GM21447 (cell line): ENCODE measurements at regions not wholly inside any gene's neighbourhood (a gene's known extent, or its start where the extent isn't known, plus 50 kb on each side); places are given as distances from the start of the nearest gene placed in this dataset.
"Not testable (repeated sequence)": the region's sequence is repeated elsewhere in the genome, so short reads cannot be mapped to it uniquely, and the experiment has no call there.

Experiments
- ATAC-seq: cut with Tn5 transposase; IDR thresholded peaks from one replicate; pipeline ENCODE4 v1.9.1; 2021; ENCODE audit not compliant: unreplicated experiment

DNA sequence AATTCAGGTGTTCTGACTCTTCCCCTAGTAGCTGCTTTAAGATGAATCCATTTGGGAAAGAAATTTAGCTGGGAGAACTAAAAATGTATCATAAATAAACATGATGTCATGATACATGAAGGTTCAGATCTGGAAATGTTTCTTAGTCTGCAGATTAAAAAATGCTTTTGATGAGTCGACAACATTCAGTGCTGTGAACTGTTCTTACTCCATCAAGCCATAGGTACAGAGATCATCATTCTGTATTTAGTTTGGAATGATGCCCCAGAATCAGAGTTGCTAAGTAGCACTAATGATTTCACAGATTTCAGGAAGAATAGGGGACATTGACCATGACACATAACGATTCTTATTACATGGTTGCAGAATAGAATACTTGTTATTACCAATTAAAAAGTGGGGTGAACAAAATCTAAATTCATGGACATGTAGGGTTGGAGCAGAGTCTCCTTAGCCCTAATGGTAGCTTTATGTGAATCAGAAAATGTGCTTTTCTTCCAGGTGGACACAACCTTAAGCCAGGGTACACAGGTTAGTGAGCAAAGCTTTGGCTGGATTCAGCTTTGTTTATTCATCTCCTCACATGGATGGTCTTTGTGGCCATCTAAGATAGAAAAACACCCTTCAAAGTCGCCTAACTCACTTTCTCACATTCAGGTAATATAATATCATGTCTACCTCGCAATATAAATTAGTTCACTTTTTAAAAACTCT, 205.4 kb upstream of the SEL1L start:
- no peak for ATAC-seq

DNA sequence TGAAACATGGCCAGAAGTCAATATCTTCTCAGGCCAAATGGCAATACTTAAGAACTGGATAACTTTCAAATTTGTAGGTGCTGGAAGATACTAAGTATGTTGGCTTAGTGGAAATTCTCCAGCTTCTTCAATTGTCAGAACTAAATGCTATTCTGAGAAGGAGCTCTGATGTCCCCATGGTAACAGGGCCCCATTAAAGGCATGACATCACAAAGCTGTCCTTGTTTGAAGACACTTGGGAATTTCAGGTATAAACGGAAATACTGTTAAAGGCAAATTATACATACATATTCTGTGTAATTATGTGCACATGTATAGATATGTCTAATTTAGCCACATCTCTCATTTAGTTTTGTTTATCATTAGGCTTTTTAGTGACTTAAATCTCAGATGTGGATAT, 210.0 kb upstream of the SEL1L start:
- no peak for ATAC-seq

DNA sequence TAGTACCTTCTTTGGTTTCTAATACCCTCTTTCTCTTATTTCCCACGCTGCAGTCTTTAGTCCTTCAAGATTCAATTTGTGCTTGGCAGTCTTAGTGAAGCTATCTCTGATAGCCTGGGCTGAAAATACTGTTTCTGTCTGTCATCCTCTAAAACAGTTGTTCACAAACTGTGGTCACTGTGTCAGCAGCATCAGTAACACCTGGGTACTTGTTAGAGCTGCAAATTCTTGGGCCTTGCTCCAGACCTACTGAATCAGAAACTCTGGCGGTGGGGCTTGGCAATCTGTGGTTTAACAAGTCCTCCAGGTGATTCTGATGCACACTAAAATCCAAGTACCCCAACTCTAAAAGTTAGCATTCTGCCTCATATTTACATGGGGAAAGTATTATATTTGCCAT, 217.5 kb upstream of the SEL1L start:
- ATAC-seq: no peak

DNA sequence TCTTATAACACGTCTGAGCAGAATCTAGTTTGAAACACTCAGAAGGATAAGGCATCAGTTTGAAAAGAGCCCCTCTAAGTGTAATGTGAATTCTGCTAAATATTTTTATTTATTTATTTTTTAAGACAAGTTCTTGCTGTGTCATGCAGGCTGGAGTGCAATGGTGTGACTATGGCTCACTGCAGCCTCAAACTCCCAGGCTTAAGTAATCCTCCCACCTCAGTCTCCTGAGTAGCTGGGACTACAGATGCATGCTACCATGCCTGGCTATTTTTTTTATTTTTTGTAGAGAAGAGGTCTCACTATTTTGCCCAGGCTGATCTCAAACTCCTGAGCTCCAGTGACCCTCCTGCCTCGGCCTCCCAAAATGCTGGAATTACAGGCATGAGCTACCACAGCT, 225.9 kb upstream of the SEL1L start:
- no peak for ATAC-seq

DNA sequence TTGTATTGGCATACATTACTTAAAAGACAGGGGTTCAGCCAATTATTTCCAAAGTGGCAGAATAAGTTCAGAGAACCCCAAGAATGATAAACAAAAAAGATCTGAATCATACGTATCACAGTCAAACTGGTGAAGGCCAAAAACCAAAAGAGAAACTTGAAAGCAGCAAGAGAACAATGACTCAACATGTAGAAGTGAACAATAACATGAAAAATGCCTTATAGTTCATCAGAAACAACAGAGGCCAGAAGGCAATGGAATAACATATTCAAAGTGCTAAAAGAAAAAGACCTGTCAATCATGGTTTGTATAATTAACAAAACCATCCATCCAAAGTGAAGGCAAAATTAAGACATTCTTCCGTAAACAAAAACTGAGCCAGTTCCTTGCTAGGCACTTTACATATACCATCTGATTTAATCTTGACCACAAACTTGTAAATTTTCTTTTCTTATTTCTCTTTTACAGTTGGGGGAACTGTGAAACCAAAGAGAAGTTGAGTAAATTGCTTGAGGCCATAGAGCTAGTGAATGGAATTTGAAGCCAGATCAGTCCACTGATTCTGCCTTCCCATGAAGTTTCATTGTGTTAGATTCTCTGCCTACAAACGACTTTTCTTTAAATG, 232.1 kb upstream of the SEL1L start:
- ATAC-seq: no peak

DNA sequence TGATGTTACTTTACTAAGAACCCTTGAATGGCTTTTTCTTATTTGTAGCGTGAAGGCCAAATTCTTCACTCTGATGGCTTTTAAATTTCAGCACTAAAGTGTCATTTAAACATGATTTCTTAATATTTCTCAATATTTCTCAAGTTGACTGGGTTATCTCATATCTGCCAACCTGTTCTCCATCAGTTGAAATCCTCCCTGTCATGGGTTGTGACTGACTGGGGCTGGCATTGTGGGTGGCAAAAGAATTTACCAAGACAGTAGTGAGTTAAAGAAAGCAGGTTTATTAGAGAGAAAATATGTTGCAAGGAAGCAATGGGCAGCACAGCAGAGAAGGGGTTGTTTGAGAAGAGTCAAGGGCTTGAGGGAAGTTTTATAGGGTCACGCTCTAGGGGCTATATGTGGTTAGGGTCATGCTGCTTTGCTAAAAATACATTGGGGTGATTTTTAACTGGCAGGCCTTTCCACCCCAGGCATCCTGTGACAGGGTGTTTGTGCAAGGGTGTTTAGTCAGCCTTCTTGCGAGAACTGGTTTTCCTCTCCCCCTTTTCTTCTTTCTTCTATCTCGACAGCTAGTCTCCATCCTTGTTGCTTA, 232.8 kb upstream of the SEL1L start:
- ATAC-seq: no peak

DNA sequence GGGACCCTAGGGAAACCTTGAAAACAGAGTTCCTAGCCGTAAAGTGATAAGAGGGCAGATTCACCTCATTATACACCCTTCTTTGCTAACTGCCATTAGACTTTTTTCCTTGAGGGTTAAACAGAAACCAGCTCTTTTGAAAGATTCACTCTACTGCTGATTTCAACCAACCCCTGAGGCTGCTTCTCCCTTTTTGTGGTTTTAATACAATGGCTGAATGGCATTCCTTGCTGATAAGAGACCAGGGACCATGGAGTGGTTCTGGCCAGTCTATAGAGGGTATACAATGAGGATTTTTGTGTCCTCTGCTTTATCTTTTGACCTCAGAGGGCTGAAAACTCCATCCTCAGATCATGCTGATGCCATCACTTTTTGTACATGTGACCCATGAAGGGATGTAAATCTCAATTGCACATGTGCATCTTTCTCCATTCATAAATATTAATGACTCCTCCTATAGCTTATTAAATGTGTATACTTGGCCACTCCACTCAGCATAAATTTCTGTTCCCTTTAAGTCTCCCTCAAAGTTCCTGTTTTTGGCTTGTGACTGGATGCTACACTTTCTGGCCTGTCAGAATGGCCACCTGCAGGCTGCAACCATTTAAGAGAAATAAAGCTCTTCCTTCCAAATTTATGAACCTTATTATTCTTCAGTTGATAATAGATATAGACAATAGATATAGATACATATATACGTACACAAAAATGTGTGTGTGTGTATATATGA, 233.8 kb upstream of the SEL1L start:
- ATAC-seq: no peak

DNA sequence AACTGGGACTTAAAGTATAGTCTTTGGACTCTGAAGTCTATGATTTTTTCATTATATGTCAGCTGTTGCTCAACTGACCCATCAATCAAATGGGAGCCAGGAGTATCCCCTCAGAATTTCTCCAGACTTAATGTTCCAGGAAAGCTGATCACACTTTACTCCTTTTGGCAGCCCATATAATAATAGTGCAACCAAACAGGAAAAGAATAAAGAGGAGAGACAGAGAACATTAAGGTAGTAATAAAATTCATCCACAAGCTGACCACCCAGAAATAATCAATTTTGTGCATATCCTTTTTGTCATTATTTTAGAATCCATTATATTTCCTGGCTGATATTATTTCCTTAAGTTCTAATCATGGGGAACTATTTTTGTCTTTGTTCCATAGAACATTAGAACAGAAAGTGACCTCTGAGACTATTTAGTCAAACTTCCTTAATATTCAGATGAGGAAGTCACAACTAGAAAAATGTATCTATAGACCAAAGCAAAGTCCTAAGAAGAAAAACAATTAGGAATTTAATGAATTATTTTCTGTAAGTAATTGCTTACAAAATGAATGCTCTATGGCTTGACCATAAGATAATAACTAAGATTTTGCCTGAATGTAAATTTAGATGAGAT, 238.1 kb upstream of the SEL1L start:
- no peak for ATAC-seq

DNA sequence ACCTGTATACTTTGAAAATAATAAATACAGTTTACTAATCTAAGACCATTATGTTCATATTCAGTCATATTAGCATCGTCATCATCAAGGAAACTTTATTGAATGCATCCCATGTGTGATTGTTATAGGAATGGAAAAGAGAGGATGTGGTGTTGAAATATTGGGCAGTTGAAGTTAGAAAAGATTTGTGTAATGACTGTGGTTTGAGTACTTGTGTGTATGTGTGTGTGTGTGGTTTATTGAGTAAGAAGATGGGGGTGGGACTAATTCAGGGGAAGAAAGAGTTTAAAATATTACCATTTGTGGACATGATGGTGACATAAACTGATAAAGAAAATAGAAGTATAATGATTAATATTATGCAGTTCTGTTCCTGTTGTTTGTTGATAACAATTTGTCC, 238.7 kb upstream of the SEL1L start:
- ATAC-seq: no peak

DNA sequence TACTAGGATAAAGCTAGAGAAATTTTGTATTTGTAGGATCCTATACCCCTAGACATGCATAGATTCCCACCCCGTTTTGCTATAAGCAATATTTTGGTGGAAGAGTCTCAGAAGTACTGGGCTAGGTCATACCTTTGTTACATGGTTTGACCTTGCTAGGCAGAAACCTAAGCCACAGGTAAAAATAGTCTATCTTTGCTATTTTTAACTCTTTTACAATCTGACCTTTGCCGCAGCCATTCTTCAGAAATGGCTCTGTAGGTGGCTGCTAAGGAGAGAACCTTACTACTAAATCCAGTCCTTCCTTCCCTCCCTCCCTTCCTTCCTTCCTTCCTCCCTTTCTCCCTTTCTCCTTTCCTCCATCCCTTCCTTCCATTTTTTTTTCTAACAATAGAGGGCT, 242.9 kb upstream of the SEL1L start:
- ATAC-seq: no peak

DNA sequence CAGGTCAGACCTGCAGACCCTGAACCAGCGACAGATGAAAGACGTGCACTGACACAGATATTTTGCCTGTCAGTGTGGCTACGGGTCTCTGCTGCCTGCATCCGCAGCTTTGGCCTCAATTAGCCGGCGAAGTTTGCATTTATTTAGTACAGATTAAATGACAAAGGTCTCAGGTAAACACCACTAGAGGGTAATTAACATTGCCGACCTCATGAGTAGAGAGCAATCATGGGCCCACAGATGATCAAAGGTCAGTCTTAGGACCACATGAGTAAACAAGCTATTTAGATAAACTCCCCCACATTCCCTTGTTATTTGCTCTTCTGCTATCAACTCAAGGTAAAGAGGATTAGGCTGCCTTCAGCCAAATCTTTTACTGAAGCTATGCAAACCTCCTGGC, 248.1 kb upstream of the SEL1L start:
- not testable (repeated sequence) for ATAC-seq

DNA sequence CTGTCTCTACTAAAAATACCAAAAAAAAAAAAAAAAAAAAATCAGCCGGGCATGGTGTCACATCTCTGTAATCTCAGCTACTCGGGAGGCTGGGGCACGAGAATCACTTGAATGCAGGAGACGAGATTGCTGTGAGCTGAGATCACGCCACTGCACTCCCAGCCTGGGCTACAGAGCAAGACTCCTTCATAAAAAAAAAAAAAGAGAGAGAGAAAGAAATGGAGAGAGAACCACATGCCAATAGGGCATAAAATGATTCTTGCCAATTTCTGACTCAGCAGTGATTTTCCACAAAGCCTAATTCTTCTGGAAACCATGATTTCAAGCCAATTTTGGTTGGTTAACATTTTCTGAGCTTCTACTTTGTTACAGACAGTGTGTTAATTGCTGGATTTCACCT, 250.4 kb upstream of the SEL1L start:
- ATAC-seq: no peak

DNA sequence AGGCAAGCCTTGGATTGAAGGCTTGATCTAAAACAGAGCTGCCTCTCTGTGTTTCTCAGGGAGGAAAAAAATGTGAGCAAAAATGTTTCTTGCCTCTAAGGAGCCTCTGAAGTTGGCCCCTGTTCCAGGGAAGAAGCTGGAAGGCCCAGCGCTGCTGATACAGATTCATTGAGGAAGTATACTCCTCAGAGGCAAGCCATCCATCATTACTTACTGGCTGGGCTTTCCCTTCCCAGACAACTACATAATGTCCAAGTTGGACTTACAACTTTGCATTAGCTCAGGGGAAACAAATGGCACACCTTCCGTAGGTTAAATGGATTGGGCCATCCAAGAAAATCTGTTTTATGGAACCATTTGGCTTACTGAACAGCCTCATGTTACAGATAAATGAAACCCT, 263.7 kb upstream of the SEL1L start:
- ATAC-seq: no peak

DNA sequence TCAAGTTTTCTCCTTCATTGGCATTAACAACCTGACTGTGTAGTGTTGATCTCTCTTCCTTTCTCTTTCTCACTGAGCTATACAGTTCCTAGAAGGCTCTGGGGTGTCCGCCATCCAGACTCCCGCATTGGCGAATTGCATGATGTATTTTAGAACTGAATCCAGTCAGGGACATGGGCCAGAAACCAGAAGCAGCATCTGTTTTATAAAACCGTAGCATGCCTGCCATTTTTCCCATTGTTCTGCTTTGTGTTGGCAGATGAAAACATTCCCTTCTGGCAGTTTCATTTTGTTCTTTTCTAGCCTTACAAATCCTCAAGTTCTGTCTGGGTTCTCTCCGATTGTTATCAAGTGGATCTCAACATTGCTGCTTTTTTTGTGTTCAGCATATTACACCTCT, 268.3 kb upstream of the SEL1L start:
- ATAC-seq: no peak

DNA sequence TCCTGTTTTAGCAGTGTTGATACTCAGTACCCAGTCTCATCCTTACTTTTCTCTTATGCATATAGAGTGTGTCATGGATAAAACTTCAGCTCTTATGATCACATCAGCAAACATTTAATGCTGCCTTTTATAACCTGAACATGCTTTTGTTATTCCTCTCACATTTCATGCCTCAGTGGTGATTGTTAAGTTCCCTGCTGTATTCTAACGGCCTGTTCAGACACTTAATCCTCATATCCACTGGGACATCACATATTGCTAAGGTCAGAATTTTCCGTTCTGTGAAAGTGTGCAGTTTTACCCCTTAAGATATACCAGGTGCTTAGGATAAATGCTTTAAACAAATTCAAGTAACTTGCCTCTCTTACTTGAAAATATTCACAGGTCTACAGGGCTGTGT, 268.7 kb upstream of the SEL1L start:
- no peak for ATAC-seq

DNA sequence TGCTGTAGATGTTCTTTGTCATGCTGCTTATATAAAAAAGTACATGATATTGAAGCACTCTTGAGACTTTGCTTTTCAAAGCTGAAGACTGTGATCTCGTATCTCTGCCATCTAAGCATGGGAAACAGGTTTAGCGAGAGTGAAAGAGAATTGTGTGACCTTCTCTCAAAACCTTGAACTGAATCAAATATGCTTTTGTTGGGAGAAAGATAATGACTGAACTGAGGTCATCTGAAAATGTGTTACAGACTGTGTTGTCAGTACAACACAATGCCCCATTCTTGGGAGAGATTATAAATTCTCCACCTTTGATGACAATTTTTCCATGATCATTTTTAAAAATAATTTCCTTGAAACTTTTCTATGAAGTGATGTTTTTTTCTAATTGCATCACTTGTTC, 272.1 kb upstream of the SEL1L start:
- no peak for ATAC-seq

DNA sequence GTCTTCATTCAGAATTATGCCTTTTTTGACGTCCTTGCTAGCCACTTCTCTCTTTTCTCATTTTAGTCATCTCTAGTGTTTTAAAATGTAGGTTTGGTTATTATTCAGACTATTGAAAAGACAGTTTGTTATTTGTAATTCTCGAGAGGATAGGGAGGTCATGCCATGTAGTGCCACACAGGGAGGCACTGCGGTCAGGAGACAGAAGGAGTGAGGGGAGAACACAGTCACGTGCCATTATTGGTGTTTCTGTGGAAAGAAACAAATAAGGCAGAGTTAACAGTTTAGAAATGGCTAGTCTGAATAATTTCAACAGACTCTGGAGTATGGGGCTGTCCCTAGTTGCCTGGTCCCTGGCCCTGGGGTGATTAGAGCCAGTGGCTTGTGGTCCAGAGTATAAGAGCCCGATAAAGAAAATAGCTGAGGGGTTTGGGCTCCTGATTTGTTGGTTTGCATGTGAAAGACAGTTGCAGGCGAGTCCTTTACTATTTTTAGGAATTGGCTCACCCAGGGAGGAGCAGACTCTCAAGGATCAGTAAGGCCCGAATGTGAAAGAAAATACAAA, 278.1 kb upstream of the SEL1L start:
- ATAC-seq: no peak

DNA sequence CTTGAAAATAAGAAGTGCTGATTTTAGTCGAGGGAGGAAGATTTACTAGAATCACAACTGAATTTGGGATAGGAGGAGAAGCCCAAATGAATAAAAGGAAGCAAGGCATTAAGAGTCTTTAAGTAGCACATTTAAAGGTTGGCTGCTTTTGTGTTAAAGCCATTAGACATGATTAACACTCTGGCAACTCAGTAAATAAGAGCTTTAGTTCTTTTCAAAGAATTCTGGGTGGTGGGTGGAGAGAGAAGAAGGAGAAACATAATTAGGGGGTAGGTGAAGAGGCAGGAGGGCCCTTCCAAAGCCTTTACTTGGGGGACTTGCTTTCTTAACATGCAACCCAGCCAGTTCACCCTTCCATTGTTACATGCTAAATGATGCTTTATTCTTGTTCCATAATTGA, 284.6 kb upstream of the SEL1L start:
- no peak for ATAC-seq

DNA sequence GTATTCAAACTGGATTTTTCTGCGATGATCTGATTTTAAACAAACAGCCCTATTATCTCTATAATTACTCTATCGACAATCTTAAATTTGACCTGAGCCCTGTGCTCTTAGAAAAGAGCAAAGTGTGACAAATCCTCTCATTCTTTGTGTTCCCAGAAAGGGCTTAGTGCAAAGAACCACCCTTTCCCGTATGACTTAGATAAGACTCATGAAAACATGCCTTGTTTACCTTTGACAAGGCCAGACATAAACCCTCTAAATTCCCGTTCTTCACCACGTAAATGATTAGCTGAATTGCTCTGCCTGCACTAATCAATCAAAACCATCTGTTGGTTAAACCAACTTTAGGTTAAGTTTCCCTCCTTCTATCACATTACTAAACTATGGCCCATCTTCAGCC, 285.7 kb upstream of the SEL1L start:
- no peak for ATAC-seq

DNA sequence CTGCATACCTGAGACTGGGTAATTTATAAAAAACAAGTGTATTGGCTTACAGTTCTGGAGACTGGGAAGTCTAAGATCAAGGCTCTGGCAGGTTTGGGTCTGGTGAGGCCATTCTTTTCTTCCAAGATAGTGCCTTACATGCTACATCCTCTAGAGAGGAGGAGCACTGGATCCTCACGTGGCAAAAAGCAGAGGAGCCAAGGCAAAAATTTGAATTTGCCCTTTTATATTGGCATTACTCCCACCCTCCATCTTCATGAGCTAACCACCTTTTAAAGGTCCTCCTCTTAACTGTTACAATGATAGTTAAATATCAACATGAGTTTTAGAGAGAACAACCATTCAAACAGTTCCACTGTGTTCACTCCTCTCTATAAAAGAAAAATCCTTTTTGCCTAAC, 286.3 kb upstream of the SEL1L start:
- ATAC-seq: no peak

DNA sequence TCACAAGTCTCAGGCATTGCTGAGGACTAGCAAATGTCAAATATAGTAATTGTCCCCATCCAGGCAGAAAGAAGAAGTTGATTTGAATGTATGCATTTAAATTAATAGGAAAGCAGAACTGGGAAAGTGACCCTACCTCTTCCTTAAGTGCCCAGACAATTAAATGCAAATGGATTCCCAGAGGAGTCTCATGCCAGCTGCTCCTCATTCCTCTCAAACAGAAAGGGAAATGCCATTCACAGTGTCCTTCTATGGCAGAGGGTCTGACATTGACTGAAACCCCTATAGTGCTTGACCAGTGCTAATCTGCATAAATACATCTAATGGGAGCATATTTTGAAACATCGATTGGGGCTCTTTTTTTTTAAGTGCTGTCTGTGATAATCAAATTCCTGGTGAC, 292.4 kb upstream of the SEL1L start:
- no peak for ATAC-seq
